PC-3 (cell line): ENCODE measurements at regions not wholly inside any gene's neighbourhood (a gene's known extent, or its start where the extent isn't known, plus 50 kb on each side); places are given as distances from the start of the nearest gene placed in this dataset.

ENCODE experiments used
- ATAC-seq: fragments of 200-7000 bp; cut with Tn5 transposase; 2 replicates; pipeline ENCODE4 v1.9.1; 2020; ENCODE audit warnings: mild to moderate bottlenecking, moderate library complexity
- BruUV-seq: library from RNA; stranded (reverse); fragments of 400-500 nt; replicated peaks from 2 replicates; lab custom pipeline; 2021; lab: Mats Ljungman, UMichigan
- CTCF ChIA-PET: fragments of 300-600 bp; sonication (Branson Sonifier 250); formaldehyde crosslinking; loops from one replicate; lab custom pipeline; 2022; ENCODE audit warnings: antibody characterized with exemption; lab: Charles Lee
- POLR2A ChIA-PET: fragments of 300-600 bp; sonication (Branson Sonifier 250); formaldehyde crosslinking; loops from one replicate; lab custom pipeline; 2022; ENCODE audit warnings: antibody characterized with exemption; ENCODE audit not compliant: unreplicated experiment; lab: Charles Lee
- DNase-seq: peaks from one replicate; pipeline ENCODE4 v3.0.0-alpha.2; 2015
- H2AFZ ChIP-seq: fragments of 300-600 bp; sonication (generic); 2 replicates; pipeline ENCODE4 v1.6.0; 2016; ENCODE audit warnings: antibody characterized with exemption, low read length
- H3F3A ChIP-seq: fragments of 300-600 bp; sonication (generic); one replicate; pipeline ENCODE4 v1.6.0; 2017; ENCODE audit warnings: antibody characterized with exemption, low read length, control low read depth, mild to moderate bottlenecking; ENCODE audit not compliant: unreplicated experiment
- H3K27ac ChIP-seq: fragments of 300-600 bp; sonication (generic); 2 replicates; pipeline ENCODE4 v1.5.1; 2016; ENCODE audit warnings: mild to moderate bottlenecking, low read length
- H3K27me3 ChIP-seq: fragments of 300-600 bp; sonication (generic); 2 replicates; pipeline ENCODE4 v1.6.1; 2016; ENCODE audit warnings: low read length, mixed read lengths
- H3K36me3 ChIP-seq: fragments of 300-600 bp; sonication (generic); 2 replicates; pipeline ENCODE4 v1.6.1; 2016; ENCODE audit warnings: low read depth, mixed run types, low read length, mixed read lengths
- H3K4me1 ChIP-seq: fragments of 300-600 bp; sonication (generic); 2 replicates; pipeline ENCODE4 v1.5.1; 2016; ENCODE audit warnings: low read length; ENCODE audit not compliant: insufficient read depth
- H3K4me2 ChIP-seq: fragments of 300-600 bp; sonication (generic); 2 replicates; pipeline ENCODE4 v1.6.0; 2016; ENCODE audit warnings: low read length
- H3K4me3 ChIP-seq: fragments of 300-600 bp; sonication (generic); 2 replicates; pipeline ENCODE4 v1.5.1; 2016; ENCODE audit warnings: mild to moderate bottlenecking, low read length, mixed read lengths
- H3K79me2 ChIP-seq: fragments of 300-600 bp; sonication (generic); 2 replicates; pipeline ENCODE4 v1.6.1; 2017; ENCODE audit warnings: low read length, mixed read lengths
- H3K9ac ChIP-seq: fragments of 300-600 bp; sonication (generic); 2 replicates; pipeline ENCODE4 v1.6.0; 2016; ENCODE audit warnings: mild to moderate bottlenecking, low read length
- H3K9me2 ChIP-seq: fragments of 300-600 bp; sonication (generic); replicated peaks from 2 replicates; pipeline ENCODE4 v1.6.1; 2016; ENCODE audit warnings: mixed run types, low read length, mixed read lengths
- H3K9me3 ChIP-seq: fragments of 300-600 bp; sonication (generic); 2 replicates; pipeline ENCODE4 v1.6.1; 2016; ENCODE audit warnings: low read length, mixed read lengths
- H4K20me1 ChIP-seq: fragments of 300-600 bp; sonication (generic); 2 replicates; pipeline ENCODE4 v1.6.1; 2016; ENCODE audit warnings: low read length, mixed read lengths
- CTCF ChIP-seq: fragments of 300-600 bp; sonication (generic); conservative IDR thresholded peaks from 2 replicates; pipeline ENCODE4 v1.5.1; 2017; ENCODE audit warnings: antibody characterized with exemption, low read depth, mild to moderate bottlenecking, low read length
- EZH2 ChIP-seq: fragments of 300-600 bp; sonication (generic); IDR thresholded peaks from one replicate; pipeline ENCODE4 v1.6.1; 2017; ENCODE audit warnings: antibody characterized with exemption, mild to moderate bottlenecking, low read length; ENCODE audit not compliant: unreplicated experiment
- EZH2phosphoT487 ChIP-seq: fragments of 300-600 bp; sonication (generic); IDR thresholded peaks from 2 replicates; pipeline ENCODE4 v1.6.1; 2018; ENCODE audit warnings: mild to moderate bottlenecking, antibody characterized with exemption, low read length, borderline replicate concordance
- intact Hi-C: fragments of 100-400 bp; cut with micrococcal nuclease; formaldehyde crosslinking; loops from 2 replicates; pipeline ENCODE4 v1.9.0; 2023

GRCh38 chr6:22975079-22975478, 405.7 kb downstream of the HDGFL1 start:
- Histone ChIP-seq H3K4me2 (no peak overlapping the region), H3K4me1 (peaks cover under 1% of the 10 kb centered on the region; the same call in 1 of the 2 replicates), H3K9ac (no peak overlapping the region), H3K4me3 (no peak overlapping the region), H4K20me1 (no peaks in the 10 kb centered on the region), H3K36me3 (no peaks in the 10 kb centered on the region), H3K27me3 (no peaks in the 10 kb centered on the region), H3K9me2 (no peaks in the 10 kb centered on the region), H3F3A (no peaks in the 10 kb centered on the region), H3K27ac (no peak overlapping the region), H3K79me2 (no peaks in the 10 kb centered on the region), H2AFZ (no peak overlapping the region), H3K9me3 (no peaks in the 10 kb centered on the region)
- DNase-seq (no peak), ATAC-seq (no peak)
- CTCF ChIA-PET: no interaction called here
- TF ChIP-seq EZH2phosphoT487 (no peak), CTCF (no peak), EZH2 (no peak)
- intact Hi-C loops: no loop called here
- POLR2A ChIA-PET: no interaction called here
- BruUV-seq: no TSS peak

GRCh38 chr6:22980446-22980845, 411.1 kb downstream of the HDGFL1 start:
- Histone ChIP-seq H3K79me2 (no peaks in the 10 kb centered on the region), H3K4me2 (no peak overlapping the region), H3K4me1 (peaks cover 8% of the 10 kb centered on the region), H3F3A (no peaks in the 10 kb centered on the region), H3K9ac (no peak overlapping the region), H3K27me3 (no peaks in the 10 kb centered on the region), H3K9me3 (no peaks in the 10 kb centered on the region), H3K27ac (no peak overlapping the region), H4K20me1 (no peaks in the 10 kb centered on the region), H2AFZ (peak overlapping the region; percentile 68), H3K4me3 (no peak overlapping the region), H3K9me2 (no peaks in the 10 kb centered on the region), H3K36me3 (no peaks in the 10 kb centered on the region)
- POLR2A ChIA-PET: no interaction called here
- BruUV-seq: no TSS peak
- TF ChIP-seq EZH2 (no peak), EZH2phosphoT487 (no peak), CTCF (no peak)
- peak; percentile 43; the same call in 1 of the 2 replicates for ATAC-seq
- intact Hi-C loops: no loop called here
- peak; percentile 49 for DNase-seq
- CTCF ChIA-PET: no interaction called here

- intact Hi-C loops: no loop called here
- DNase-seq (no peak), ATAC-seq (no peak)
- no peak overlapping the region for H3K4me2 ChIP-seq
- H2AFZ ChIP-seq: no peak overlapping the region
- no peak overlapping the region for H3K9ac ChIP-seq
- no peak overlapping the region for H3K4me3 ChIP-seq
- no peaks in the 10 kb centered on the region for H3K9me2 ChIP-seq
- H3K79me2 ChIP-seq: no peaks in the 10 kb centered on the region
- no peaks in the 10 kb centered on the region for H4K20me1 ChIP-seq
- H3F3A ChIP-seq: no peaks in the 10 kb centered on the region
- no peaks in the 10 kb centered on the region for H3K36me3 ChIP-seq
- ChIA-PET CTCF (no interaction called here), POLR2A (no interaction called here)
- TF ChIP-seq EZH2: no peak
- no peak for TF ChIP-seq EZH2phosphoT487
- TF ChIP-seq CTCF: no peak
- H3K9me3 ChIP-seq: no peaks in the 10 kb centered on the region
- H3K27me3 ChIP-seq: no peaks in the 10 kb centered on the region
- BruUV-seq: no TSS peak
- no peaks in the 10 kb centered on the region for H3K4me1 ChIP-seq
- no peak overlapping the region for H3K27ac ChIP-seq
These were observed 432.8 kb downstream of the HDGFL1 start for GRCh38 chr6:23002044-23002619.
